ENCODE measurements at regions not wholly inside any gene's neighbourhood (a gene's known extent, or its start where the extent isn't known, plus 50 kb on each side); places are given as distances from the start of the nearest gene placed in this dataset.
A peak's percentile ranks its signal among the peaks of the same experiment; 100 is the strongest.
"Not testable (repeated sequence)": the region's sequence is repeated elsewhere in the genome, so short reads cannot be mapped to it uniquely, and the experiment has no call there.

GRCh38 chr2:75432761-75433361, 127.9 kb downstream of the EVA1A start:
- no peak for DNase-seq

GRCh38 chr2:75431763-75432162, 129.0 kb downstream of the EVA1A start:
- DNase-seq = no peak

- no peak for DNase-seq
Observed at GRCh38 chr2:75431276-75431675, 129.5 kb downstream of the EVA1A start.

GRCh38 chr2:75430449-75430848, 130.3 kb downstream of the EVA1A start:
- DNase-seq = not testable (repeated sequence)

GRCh38 chr2:75428646-75429443, 131.9 kb downstream of the EVA1A start:
- DNase-seq = no peak

GRCh38 chr2:75428060-75428459, 132.7 kb downstream of the EVA1A start:
- no peak for DNase-seq

- no peak for DNase-seq
Observed at GRCh38 chr2:75424936-75425619, 135.7 kb downstream of the EVA1A start.

GRCh38 chr2:75421986-75422385, 138.8 kb downstream of the EVA1A start:
- DNase-seq = no peak

GRCh38 chr2:75416420-75417342, 144.1 kb downstream of the EVA1A start:
- no peak for DNase-seq

- DNase-seq = no peak
Observed at GRCh38 chr2:75415731-75416130, 145.0 kb downstream of the EVA1A start.

GRCh38 chr2:75415111-75415626, 145.6 kb downstream of the EVA1A start:
- DNase-seq = no peak

GRCh38 chr2:75411574-75411973, 149.2 kb downstream of the EVA1A start:
- DNase-seq = no peak

GRCh38 chr2:75410702-75411101, 150.0 kb downstream of the EVA1A start:
- DNase-seq = no peak

GRCh38 chr2:75408771-75409170, 152.0 kb downstream of the EVA1A start:
- no peak for DNase-seq

GRCh38 chr2:75407038-75407530, 153.7 kb downstream of the EVA1A start:
- no peak for DNase-seq

GRCh38 chr2:75406131-75406581, 154.6 kb downstream of the EVA1A start:
- DNase-seq = no peak

- DNase-seq = no peak
Observed at GRCh38 chr2:75405000-75405399, 155.7 kb downstream of the EVA1A start.

- DNase-seq = peak; percentile 9
Observed at GRCh38 chr2:75403991-75404428, 156.7 kb downstream of the EVA1A start.

- DNase-seq = no peak
Observed at GRCh38 chr2:75396314-75396713, 164.4 kb downstream of the EVA1A start.

- not testable (repeated sequence) for DNase-seq
Observed at GRCh38 chr2:75394764-75395163, 166.0 kb downstream of the EVA1A start.

GRCh38 chr2:75390169-75390568, 170.6 kb downstream of the EVA1A start:
- DNase-seq = no peak

- DNase-seq = no peak
Observed at GRCh38 chr2:75389271-75389670, 171.5 kb downstream of the EVA1A start.

Measured in SHP77 treated with DMSO at 0.1 percent for 48 hours (cell line).